ENCODE measurements at regions not wholly inside any gene's neighbourhood (a gene's known extent, or its start where the extent isn't known, plus 50 kb on each side); places are given as distances from the start of the nearest gene placed in this dataset.

GRCh38 chr13:58721273-58721672, 1089.7 kb downstream of the PCDH17 start:
- H3K9me3 ChIP-seq, result peaks cover 0 to 3% (median 0%) of the 10 kb centered on the region in 4 donors
- TF ChIP-seq CTCF (IDR thresholded peaks at IDR 0.05) (no peak), POLR2A (IDR thresholded peaks at IDR 0.05) (no peak)
- DNase-seq, result no peak

GRCh38 chr13:58728126-58728525, 1096.6 kb downstream of the PCDH17 start:
- Histone ChIP-seq H3K36me3 (no peaks in the 10 kb centered on the region), H3K27ac (no peak overlapping the region), H3K4me3 (no peak overlapping the region), H3K4me1 (no peaks in the 10 kb centered on the region), H3K9me3 (peaks cover 0 to 3% (median 0%) of the 10 kb centered on the region in 4 donors), H3K27me3 (no peaks in the 10 kb centered on the region)
- DNase-seq, result no peak
- TF ChIP-seq CTCF (IDR thresholded peaks at IDR 0.05) (no peak), POLR2A (IDR thresholded peaks at IDR 0.05) (no peak)

More at GRCh38 chr13:58721273-58721672, 1089.7 kb downstream of the PCDH17 start:
- no peaks in the 10 kb centered on the region for H3K27me3 ChIP-seq
- no peak overlapping the region for H3K27ac ChIP-seq
- no peaks in the 10 kb centered on the region for H3K36me3 ChIP-seq
- no peak overlapping the region for H3K4me3 ChIP-seq
- no peaks in the 10 kb centered on the region for H3K4me1 ChIP-seq

GRCh38 chr13:58729361-58729760, 1097.8 kb downstream of the PCDH17 start:
- TF ChIP-seq POLR2A (IDR thresholded peaks at IDR 0.05), result no peak
- TF ChIP-seq CTCF (IDR thresholded peaks at IDR 0.05), result no peak
- Histone ChIP-seq H3K4me3 (no peak overlapping the region), H3K27me3 (no peaks in the 10 kb centered on the region)

GRCh38 chr13:58744686-58745085, 1113.1 kb downstream of the PCDH17 start:
- H3K27ac ChIP-seq, result no peak overlapping the region
- DNase-seq, result no peak
- no peaks in the 10 kb centered on the region for H3K4me1 ChIP-seq
- no peaks in the 10 kb centered on the region for H3K36me3 ChIP-seq
- no peak overlapping the region for H3K4me3 ChIP-seq
- H3K27me3 ChIP-seq, result no peaks in the 10 kb centered on the region
- TF ChIP-seq CTCF (IDR thresholded peaks at IDR 0.05) (no peak), POLR2A (IDR thresholded peaks at IDR 0.05) (no peak)
- no peaks in the 10 kb centered on the region for H3K9me3 ChIP-seq

More at GRCh38 chr13:58729361-58729760, 1097.8 kb downstream of the PCDH17 start:
- Histone ChIP-seq H3K4me1 (no peaks in the 10 kb centered on the region), H3K9me3 (no peaks in the 10 kb centered on the region), H3K36me3 (no peaks in the 10 kb centered on the region), H3K27ac (no peak overlapping the region)
- no peak for DNase-seq

- Histone ChIP-seq H3K27me3 (no peaks in the 10 kb centered on the region), H3K4me3 (no peak overlapping the region), H3K4me1 (no peaks in the 10 kb centered on the region), H3K27ac (no peak overlapping the region), H3K36me3 (no peaks in the 10 kb centered on the region), H3K9me3 (no peaks in the 10 kb centered on the region)
- TF ChIP-seq CTCF (IDR thresholded peaks at IDR 0.05), result no peak
- no peak for TF ChIP-seq POLR2A (IDR thresholded peaks at IDR 0.05)
- DNase-seq, result no peak
Observed at GRCh38 chr13:58767566-58767965, 1136.0 kb downstream of the PCDH17 start.

- no peak for DNase-seq
- TF ChIP-seq CTCF (IDR thresholded peaks at IDR 0.05) (no peak), POLR2A (IDR thresholded peaks at IDR 0.05) (no peak)
- no peak overlapping the region for H3K4me3 ChIP-seq
Observed at GRCh38 chr13:58773280-58773859, 1141.8 kb downstream of the PCDH17 start.

More at GRCh38 chr13:58773280-58773859, 1141.8 kb downstream of the PCDH17 start:
- Histone ChIP-seq H3K27me3 (no peaks in the 10 kb centered on the region), H3K36me3 (no peaks in the 10 kb centered on the region), H3K27ac (no peak overlapping the region), H3K4me1 (no peaks in the 10 kb centered on the region), H3K9me3 (no peaks in the 10 kb centered on the region)

Data from Peyer's patch (tissue), 4 donors.